ENCODE measurements at regions not wholly inside any gene's neighbourhood (a gene's known extent, or its start where the extent isn't known, plus 50 kb on each side); places are given as distances from the start of the nearest gene placed in this dataset.

- Mint-ChIP-seq H3K4me1 (peaks cover 38% of the 10 kb centered on the region), H3K4me3 (no peak overlapping the region), H3K27me3 (ENCODE audit: insufficient read depth) (peaks cover 13% of the 10 kb centered on the region), H3K36me3 (ENCODE audit: low read depth) (no peaks in the 10 kb centered on the region), H3K27ac (no peak overlapping the region), H3K9me3 (no peaks in the 10 kb centered on the region)
- Histone ChIP-seq H3K27ac (ENCODE audit: low read depth, low read length) (no peak overlapping the region), H3K4me3 (ENCODE audit: low read length) (no peak overlapping the region), H3K9ac (ENCODE audit: extremely low read depth, low read length, poor library complexity, severe bottlenecking) (peak overlapping the region; percentile 25), H3K27me3 (ENCODE audit: control insufficient read depth, insufficient read depth, low read length, poor library complexity, severe bottlenecking) (no peaks in the 10 kb centered on the region), H3K36me3 (ENCODE audit: control insufficient read depth, insufficient read depth, low read length) (no peaks in the 10 kb centered on the region), H3K4me1 (ENCODE audit: control insufficient read depth, insufficient read depth, low read length) (peaks cover 13% of the 10 kb centered on the region), H3K9me3 (ENCODE audit: control insufficient read depth, low read length) (no peaks in the 10 kb centered on the region)
- no peak for DNase-seq
- 75 to 83% methylated on average over 18 to 20 of the region's 20 CpGs for WGBS, 2 experiments (ENCODE audit: insufficient coverage in 1 of 2, insufficient read length in 1 of 2)
- TF ChIP-seq CTCF (conservative IDR thresholded peaks at IDR 0.05) = no peak
Measured at GRCh38 chr16:87043231-87044031, 273.8 kb downstream of the C16orf95 start.

DNA sequence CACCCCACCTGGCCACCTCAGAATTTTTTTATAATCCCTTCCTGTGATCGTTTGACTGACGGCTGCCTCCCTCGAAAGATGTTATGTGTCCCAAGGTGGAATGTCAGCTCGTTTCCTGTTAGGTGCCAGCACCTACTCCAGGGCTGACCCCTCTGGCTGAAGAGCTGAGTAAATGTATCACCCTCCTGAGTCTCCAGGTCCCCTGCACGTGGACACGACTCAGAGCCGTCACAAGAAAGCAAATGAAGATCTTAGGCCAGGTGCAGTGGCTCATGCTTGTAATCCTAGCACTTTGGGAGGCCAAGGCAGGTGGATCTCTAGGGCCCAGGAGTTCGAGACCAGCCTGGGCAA is 273.2 kb downstream of the C16orf95 start:
- H3K9ac ChIP-seq (ENCODE audit: extremely low read depth, low read length, poor library complexity, severe bottlenecking) = no peak overlapping the region
- no peaks in the 10 kb centered on the region for H3K9me3 ChIP-seq (ENCODE audit: control insufficient read depth, low read length)
- no peak overlapping the region for H3K27ac ChIP-seq (ENCODE audit: low read depth, low read length)
- no peaks in the 10 kb centered on the region for H3K9me3 Mint-ChIP-seq
- no peak overlapping the region for H3K4me3 ChIP-seq (ENCODE audit: low read length)
- no peaks in the 10 kb centered on the region for H3K36me3 Mint-ChIP-seq (ENCODE audit: low read depth)
- peaks cover 17% of the 10 kb centered on the region for H3K27me3 Mint-ChIP-seq (ENCODE audit: insufficient read depth)
- no peak overlapping the region for H3K4me3 Mint-ChIP-seq
- peaks cover 15% of the 10 kb centered on the region for H3K4me1 ChIP-seq (ENCODE audit: control insufficient read depth, insufficient read depth, low read length)
- no peaks in the 10 kb centered on the region for H3K36me3 ChIP-seq (ENCODE audit: control insufficient read depth, insufficient read depth, low read length)
- H3K27ac Mint-ChIP-seq = no peak overlapping the region
- no peak for DNase-seq
- 75 to 82% methylated on average over 8 of the region's 8 CpGs for WGBS, 2 experiments (ENCODE audit: insufficient coverage in 1 of 2, insufficient read length in 1 of 2)
- peaks cover 39% of the 10 kb centered on the region for H3K4me1 Mint-ChIP-seq
- no peaks in the 10 kb centered on the region for H3K27me3 ChIP-seq (ENCODE audit: control insufficient read depth, insufficient read depth, low read length, poor library complexity, severe bottlenecking)
- no peak for TF ChIP-seq CTCF (conservative IDR thresholded peaks at IDR 0.05)

DNA sequence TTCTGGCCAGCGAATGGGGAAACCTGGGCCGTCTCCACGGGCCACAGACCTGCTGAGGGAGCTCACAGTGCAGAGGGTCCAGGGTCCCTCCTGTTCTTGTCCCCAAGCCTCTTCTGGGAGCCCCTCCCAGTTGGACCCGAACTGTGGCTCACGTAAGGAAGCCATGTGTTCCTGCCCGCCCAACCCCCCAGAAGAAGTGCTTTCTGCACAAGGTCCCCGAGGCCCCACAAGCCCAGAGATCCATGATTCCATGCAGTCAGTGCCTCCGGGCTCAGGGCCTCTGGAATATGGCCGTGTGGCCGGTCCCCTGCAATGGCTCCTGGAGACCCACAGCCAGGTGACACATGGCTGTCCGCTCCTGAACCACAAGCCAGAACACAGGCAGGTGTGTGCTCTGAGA is 272.4 kb downstream of the C16orf95 start:
- Histone ChIP-seq H3K9ac (ENCODE audit: extremely low read depth, low read length, poor library complexity, severe bottlenecking) (no peak overlapping the region), H3K27me3 (ENCODE audit: control insufficient read depth, insufficient read depth, low read length, poor library complexity, severe bottlenecking) (no peaks in the 10 kb centered on the region), H3K4me3 (ENCODE audit: low read length) (no peak overlapping the region), H3K9me3 (ENCODE audit: control insufficient read depth, low read length) (no peaks in the 10 kb centered on the region), H3K27ac (ENCODE audit: low read depth, low read length) (no peak overlapping the region), H3K4me1 (ENCODE audit: control insufficient read depth, insufficient read depth, low read length) (peaks cover 15% of the 10 kb centered on the region), H3K36me3 (ENCODE audit: control insufficient read depth, insufficient read depth, low read length) (no peaks in the 10 kb centered on the region)
- WGBS, 2 experiments (ENCODE audit: insufficient coverage in 1 of 2, insufficient read length in 1 of 2) = 88 to 94% methylated on average over 7 to 11 of the region's 11 CpGs
- Mint-ChIP-seq H3K27me3 (ENCODE audit: insufficient read depth) (peaks cover 18% of the 10 kb centered on the region), H3K4me1 (peaks cover 40% of the 10 kb centered on the region), H3K27ac (no peak overlapping the region), H3K36me3 (ENCODE audit: low read depth) (no peaks in the 10 kb centered on the region), H3K9me3 (no peaks in the 10 kb centered on the region), H3K4me3 (no peak overlapping the region)
- no peak for TF ChIP-seq CTCF (conservative IDR thresholded peaks at IDR 0.05)
- DNase-seq = no peak

Data from endodermal cell (in vitro differentiated cells).